GM21723 (cell line): ENCODE measurements at regions not wholly inside any gene's neighbourhood (a gene's known extent, or its start where the extent isn't known, plus 50 kb on each side); places are given as distances from the start of the nearest gene placed in this dataset.

ENCODE experiments used
- ATAC-seq: cut with Tn5 transposase; IDR thresholded peaks from one replicate; pipeline ENCODE4 v1.9.1; 2021; ENCODE audit warnings: mild to moderate bottlenecking, moderate library complexity; ENCODE audit not compliant: unreplicated experiment

GRCh38 chr9:80881940-80882339 is 807.4 kb downstream of the TLE1 start:
- no peak for ATAC-seq

- ATAC-seq = no peak
Observed at GRCh38 chr9:80881320-80881719, 808.0 kb downstream of the TLE1 start.

- no peak for ATAC-seq
Observed at GRCh38 chr9:80878556-80878955, 810.8 kb downstream of the TLE1 start.

GRCh38 chr9:80875947-80876346 is 813.4 kb downstream of the TLE1 start:
- ATAC-seq = no peak

- ATAC-seq = no peak
Observed at GRCh38 chr9:80874276-80874675, 815.1 kb downstream of the TLE1 start.

GRCh38 chr9:80873861-80874260 is 815.5 kb downstream of the TLE1 start:
- ATAC-seq = no peak

GRCh38 chr9:80871596-80871995 is 817.8 kb downstream of the TLE1 start:
- ATAC-seq = no peak

- ATAC-seq = no peak
Observed at GRCh38 chr9:80867731-80868130, 821.6 kb downstream of the TLE1 start.

- ATAC-seq = no peak
Observed at GRCh38 chr9:80866576-80867227, 822.6 kb downstream of the TLE1 start.

- ATAC-seq = no peak
Observed at GRCh38 chr9:80866121-80866520, 823.2 kb downstream of the TLE1 start.

- ATAC-seq = no peak
Observed at GRCh38 chr9:80843028-80843427, 846.3 kb downstream of the TLE1 start.

- ATAC-seq = no peak
Observed at GRCh38 chr9:80842389-80842788, 847.0 kb downstream of the TLE1 start.

- no peak for ATAC-seq
Observed at GRCh38 chr9:80841888-80842287, 847.5 kb downstream of the TLE1 start.

- ATAC-seq = no peak
Observed at GRCh38 chr9:80839821-80840675, 849.3 kb downstream of the TLE1 start.

- ATAC-seq = no peak
Observed at GRCh38 chr9:80836013-80836412, 853.3 kb downstream of the TLE1 start.

GRCh38 chr9:80831751-80832150 is 857.6 kb downstream of the TLE1 start:
- no peak for ATAC-seq

GRCh38 chr9:80811656-80812055 is 877.7 kb downstream of the TLE1 start:
- no peak for ATAC-seq

- no peak for ATAC-seq
Observed at GRCh38 chr9:80811003-80811402, 878.3 kb downstream of the TLE1 start.

- no peak for ATAC-seq
Observed at GRCh38 chr9:80806671-80807070, 882.7 kb downstream of the TLE1 start.

GRCh38 chr9:80804873-80805272 is 884.5 kb downstream of the TLE1 start:
- ATAC-seq = no peak

GRCh38 chr9:80797831-80798688 is 891.3 kb downstream of the TLE1 start:
- no peak for ATAC-seq
